OCI-LY7 (cell line): ENCODE measurements at regions not wholly inside any gene's neighbourhood (a gene's known extent, or its start where the extent isn't known, plus 50 kb on each side); places are given as distances from the start of the nearest gene placed in this dataset.

ENCODE experiments used
- BruUV-seq: library from RNA; stranded (reverse); fragments of 400-500 nt; replicated peaks from 2 replicates; lab custom pipeline; 2021; lab: Mats Ljungman, UMichigan
- CTCF ChIA-PET: fragments of 300-600 bp; sonication (Branson Sonifier 250); formaldehyde crosslinking; loops from one replicate; lab custom pipeline; 2022; ENCODE audit warnings: antibody characterized with exemption; ENCODE audit not compliant: unreplicated experiment; lab: Charles Lee
- POLR2A ChIA-PET: fragments of 300-600 bp; sonication (Branson Sonifier 250); formaldehyde crosslinking; loops from one replicate; lab custom pipeline; 2022; ENCODE audit warnings: antibody characterized with exemption; lab: Charles Lee
- DNase-seq: peaks from one replicate; pipeline ENCODE4 v3.0.0-alpha.2; 2015; ENCODE audit warnings: low spot score
- H2AFZ ChIP-seq: fragments of 200-600 bp; sonication (generic), shearing (Covaris generic); 2 replicates; pipeline ENCODE4 v1.6.1; 2014; ENCODE audit warnings: mild to moderate bottlenecking, antibody characterized with exemption, low read length, moderate library complexity
- H3K27ac ChIP-seq: fragments of 200-600 bp; sonication (generic); 2 replicates; pipeline ENCODE4 v1.5.1; 2014; ENCODE audit warnings: mixed run types, low read depth, mild to moderate bottlenecking, moderate library complexity, low read length, inconsistent platforms; ENCODE audit not compliant: poor library complexity, severe bottlenecking
- H3K36me3 ChIP-seq: fragments of 200-600 bp; sonication (generic); 2 replicates; pipeline ENCODE4 v1.6.1; 2014; ENCODE audit warnings: mild to moderate bottlenecking, antibody characterized with exemption, low read length, moderate library complexity, mixed read lengths; ENCODE audit not compliant: insufficient read depth
- H3K4me1 ChIP-seq: fragments of 200-600 bp; sonication (generic); 2 replicates; pipeline ENCODE4 v1.5.1; 2014; ENCODE audit warnings: mild to moderate bottlenecking, low read length; ENCODE audit not compliant: insufficient read depth, poor library complexity, severe bottlenecking
- H3K4me2 ChIP-seq: fragments of 200-600 bp; sonication (generic); 2 replicates; pipeline ENCODE4 v1.6.1; 2014; ENCODE audit warnings: mild to moderate bottlenecking, low read length
- H3K4me3 ChIP-seq: fragments of 200-600 bp; sonication (generic); 2 replicates; pipeline ENCODE4 v1.5.1; 2014; ENCODE audit warnings: mild to moderate bottlenecking, low read depth, low read length; ENCODE audit not compliant: poor library complexity, severe bottlenecking
- H3K79me2 ChIP-seq: fragments of 200-600 bp; sonication (generic); 2 replicates; pipeline ENCODE4 v1.6.1; 2016; ENCODE audit warnings: low read depth, mild to moderate bottlenecking, low read length, moderate library complexity, mixed read lengths; ENCODE audit not compliant: insufficient read depth
- H3K9me2 ChIP-seq: fragments of 200-600 bp; sonication (generic); 2 replicates; pipeline ENCODE4 v1.6.1; 2016; ENCODE audit warnings: mild to moderate bottlenecking, low read length, mixed read lengths; ENCODE audit not compliant: insufficient read depth
- H3K9me3 ChIP-seq: fragments of 200-600 bp; sonication (generic); 2 replicates; pipeline ENCODE4 v1.6.1; 2014; ENCODE audit warnings: mild to moderate bottlenecking, mixed run types, low read length, mixed read lengths
- H4K20me1 ChIP-seq: fragments of 200-600 bp; sonication (generic); 2 replicates; pipeline ENCODE4 v1.6.1; 2014; ENCODE audit warnings: mild to moderate bottlenecking, antibody characterized with exemption, low read length, moderate library complexity, mixed read lengths; ENCODE audit not compliant: insufficient read depth
- CTCF ChIP-seq: fragments of 200-600 bp; sonication (generic); conservative IDR thresholded peaks from 2 replicates; pipeline ENCODE4 v1.5.1; 2014; ENCODE audit warnings: mild to moderate bottlenecking, antibody characterized with exemption, low read length, moderate library complexity, mixed read lengths
- EZH2phosphoT487 ChIP-seq: fragments of 200-600 bp; sonication (generic); IDR thresholded peaks from 2 replicates; pipeline ENCODE4 v1.6.1; 2018; ENCODE audit warnings: low read depth, borderline replicate concordance, mild to moderate bottlenecking, mixed run types, antibody characterized with exemption, low read length, moderate library complexity, mixed read lengths
- intact Hi-C: fragments of 100-400 bp; cut with micrococcal nuclease; formaldehyde crosslinking; loops from one replicate; pipeline ENCODE4 v1.10.0; 2022; ENCODE audit not compliant: unreplicated experiment

DNA sequence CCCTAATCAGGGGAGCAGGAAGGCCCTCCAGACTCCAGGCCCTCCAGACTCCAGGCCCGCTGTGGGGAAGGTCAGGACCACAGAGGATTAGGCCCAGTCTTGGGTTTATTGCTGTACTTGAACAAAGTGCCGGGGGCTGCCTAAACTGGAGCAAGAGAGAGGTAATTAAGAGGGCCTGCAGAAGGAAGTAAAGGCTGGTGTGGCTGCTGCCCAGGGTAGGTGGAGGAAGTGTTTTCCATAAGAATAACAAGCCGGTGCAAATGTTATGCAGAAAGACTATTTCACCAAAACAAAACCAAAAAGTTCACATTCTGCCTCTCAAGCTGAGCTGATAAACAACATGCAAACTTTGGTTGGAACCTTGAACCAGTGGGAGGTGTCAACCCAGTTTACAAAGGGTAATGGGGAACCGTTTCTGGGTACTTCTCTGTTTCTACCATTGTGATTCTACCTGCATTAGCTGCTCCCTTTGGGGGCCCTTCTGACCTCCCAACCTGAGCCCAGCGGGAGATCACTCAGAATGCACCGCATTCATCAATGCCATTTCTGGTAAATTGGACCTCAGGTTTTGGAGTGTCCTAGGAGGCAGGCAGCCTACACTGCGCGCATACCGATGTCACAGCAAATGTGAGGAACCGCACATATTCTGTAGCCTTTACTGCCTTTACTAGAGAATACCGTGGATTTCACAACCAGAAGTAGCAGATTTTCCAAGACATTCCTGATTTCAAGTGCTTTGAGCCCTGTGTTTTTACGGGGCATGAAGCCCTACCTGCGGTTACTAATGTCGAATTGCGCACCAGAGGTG, 59.7 kb upstream of the BCOR start:
- Histone ChIP-seq H3K36me3 (no peaks in the 10 kb centered on the region), H3K4me1 (peaks cover 45% of the 10 kb centered on the region), H3K9me3 (no peaks in the 10 kb centered on the region), H3K79me2 (no peaks in the 10 kb centered on the region), H3K4me2 (peak overlapping the region; percentile 71), H3K9me2 (no peaks in the 10 kb centered on the region), H3K27ac (peak overlapping the region; percentile 49), H3K4me3 (peak overlapping the region; percentile 42), H2AFZ (peak overlapping the region; percentile 50; the same call in 1 of the 2 replicates), H4K20me1 (no peaks in the 10 kb centered on the region)
- intact Hi-C loops: no loop called here
- ChIA-PET CTCF (no interaction called here), POLR2A (interaction anchor here (1.4 kb wide), 1 partner anchor 11 kb away, joined by 3 read pairs; no protein-coding TSS in a partner anchor)
- BruUV-seq: no TSS peak
- no peak for TF ChIP-seq EZH2phosphoT487
- no peak for TF ChIP-seq CTCF
- peak; percentile 25 for DNase-seq

DNA sequence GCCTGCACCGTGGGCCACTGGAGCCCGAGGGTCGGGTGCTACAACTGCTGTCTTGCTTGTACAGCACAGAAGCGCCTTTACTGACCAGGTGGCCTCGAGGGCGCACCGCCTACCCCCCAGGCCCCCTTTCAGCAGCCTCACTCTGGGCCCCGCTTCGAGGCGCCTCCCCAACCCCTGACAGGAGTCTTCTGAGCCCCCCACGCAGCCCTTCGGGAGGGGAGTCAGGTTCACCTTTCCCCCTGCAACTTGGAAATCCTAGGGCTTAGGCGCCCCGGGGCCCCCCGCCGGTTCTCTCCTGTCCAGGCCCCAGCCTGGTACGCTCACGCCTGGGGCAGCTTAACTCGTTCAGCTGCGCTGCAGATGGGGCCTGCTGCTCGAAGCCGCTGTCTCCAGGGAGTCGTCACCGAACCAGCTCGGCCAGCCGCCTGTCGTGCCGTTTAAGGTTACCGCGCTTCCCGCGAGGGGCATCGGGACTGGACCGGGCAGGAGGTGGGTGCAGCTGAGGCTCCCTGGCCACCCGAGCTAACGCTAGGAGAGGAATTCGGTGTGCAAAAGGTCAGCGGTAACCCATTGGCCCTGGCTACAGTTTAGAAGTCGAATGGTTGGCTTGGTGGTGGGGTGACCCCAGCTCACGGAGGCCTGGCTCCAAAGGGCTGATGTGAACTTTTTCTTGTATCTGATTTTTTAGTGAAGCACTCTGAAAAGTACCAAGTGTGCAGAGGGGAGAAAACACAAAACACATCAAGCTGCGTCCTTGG, 58.9 kb upstream of the BCOR start:
- Histone ChIP-seq H3K4me2 (peak overlapping the region; percentile 71; the same call in 1 of the 2 replicates), H3K36me3 (no peaks in the 10 kb centered on the region), H3K9me3 (no peaks in the 10 kb centered on the region), H3K4me3 (no peak overlapping the region), H2AFZ (no peak overlapping the region; the same call in 1 of the 2 replicates), H3K79me2 (no peaks in the 10 kb centered on the region), H3K27ac (peak overlapping the region; percentile 49), H4K20me1 (no peaks in the 10 kb centered on the region), H3K9me2 (no peaks in the 10 kb centered on the region), H3K4me1 (peaks cover 49% of the 10 kb centered on the region)
- DNase-seq: no peak
- CTCF ChIA-PET: no interaction called here
- no TSS peak for BruUV-seq
- POLR2A ChIA-PET: interaction anchor here (1.4 kb wide), 1 partner anchor 12 kb away, joined by 3 read pairs; no protein-coding TSS in a partner anchor
- intact Hi-C loops: no loop called here
- TF ChIP-seq EZH2phosphoT487: no peak
- no peak for TF ChIP-seq CTCF
